Hepatocyte (in vitro differentiated cells): ENCODE measurements at regions not wholly inside any gene's neighbourhood (a gene's known extent, or its start where the extent isn't known, plus 50 kb on each side); places are given as distances from the start of the nearest gene placed in this dataset.

Source experiments
- EZH2 ChIP-seq: fragments of 200-600 bp; sonication (generic); IDR thresholded peaks from 2 replicates; pipeline ENCODE4 v1.6.1; 2016; ENCODE audit warnings: antibody characterized with exemption, mild to moderate bottlenecking, borderline replicate concordance
- EZH2phosphoT487 ChIP-seq: fragments of 200-600 bp; sonication (generic); IDR thresholded peaks from one replicate; pipeline ENCODE4 v1.6.1; 2018; ENCODE audit warnings: antibody characterized with exemption, mild to moderate bottlenecking, low read depth, moderate library complexity; ENCODE audit not compliant: unreplicated experiment, severe bottlenecking
- TF ChIP-seq, protein P1 (sequence below): fragments of 200-600 bp; sonication (generic); IDR thresholded peaks from 2 replicates; pipeline ENCODE4 v1.5.1; 2016; ENCODE audit warnings: antibody characterized with exemption, mild to moderate bottlenecking; ENCODE audit not compliant: poor library complexity

DNA sequence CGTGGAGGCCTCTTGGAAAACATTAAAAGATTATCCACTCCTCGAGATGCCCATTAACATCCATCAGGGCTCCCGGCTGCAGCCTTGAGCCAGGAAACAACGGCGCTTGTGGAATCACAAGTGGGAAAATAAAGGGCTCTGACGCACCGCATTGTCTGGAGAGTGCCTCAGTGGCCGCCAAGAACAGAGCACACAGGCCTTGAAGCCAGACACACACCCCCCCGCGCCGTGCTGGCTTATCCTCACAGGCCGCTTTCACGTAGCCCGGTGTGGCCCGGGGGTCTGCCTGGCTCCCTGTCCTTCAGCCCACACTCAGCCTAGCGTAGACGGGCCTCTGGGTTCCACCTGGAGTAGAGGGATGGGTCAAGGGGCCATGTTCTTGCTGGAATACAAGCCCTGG lies 1020.5 kb downstream of the BRD1 start:
- TF ChIP-seq, protein P1, sequence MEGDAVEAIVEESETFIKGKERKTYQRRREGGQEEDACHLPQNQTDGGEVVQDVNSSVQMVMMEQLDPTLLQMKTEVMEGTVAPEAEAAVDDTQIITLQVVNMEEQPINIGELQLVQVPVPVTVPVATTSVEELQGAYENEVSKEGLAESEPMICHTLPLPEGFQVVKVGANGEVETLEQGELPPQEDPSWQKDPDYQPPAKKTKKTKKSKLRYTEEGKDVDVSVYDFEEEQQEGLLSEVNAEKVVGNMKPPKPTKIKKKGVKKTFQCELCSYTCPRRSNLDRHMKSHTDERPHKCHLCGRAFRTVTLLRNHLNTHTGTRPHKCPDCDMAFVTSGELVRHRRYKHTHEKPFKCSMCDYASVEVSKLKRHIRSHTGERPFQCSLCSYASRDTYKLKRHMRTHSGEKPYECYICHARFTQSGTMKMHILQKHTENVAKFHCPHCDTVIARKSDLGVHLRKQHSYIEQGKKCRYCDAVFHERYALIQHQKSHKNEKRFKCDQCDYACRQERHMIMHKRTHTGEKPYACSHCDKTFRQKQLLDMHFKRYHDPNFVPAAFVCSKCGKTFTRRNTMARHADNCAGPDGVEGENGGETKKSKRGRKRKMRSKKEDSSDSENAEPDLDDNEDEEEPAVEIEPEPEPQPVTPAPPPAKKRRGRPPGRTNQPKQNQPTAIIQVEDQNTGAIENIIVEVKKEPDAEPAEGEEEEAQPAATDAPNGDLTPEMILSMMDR: no peak
- TF ChIP-seq EZH2 (no peak), EZH2phosphoT487 (no peak)
